ENCODE measurements at regions not wholly inside any gene's neighbourhood (a gene's known extent, or its start where the extent isn't known, plus 50 kb on each side); places are given as distances from the start of the nearest gene placed in this dataset.
A peak's percentile ranks its signal among the peaks of the same experiment; 100 is the strongest.
"Not testable (repeated sequence)": the region's sequence is repeated elsewhere in the genome, so short reads cannot be mapped to it uniquely, and the experiment has no call there.

- DNase-seq = no peak
Measured at GRCh38 chr3:117011687-117012250, 302.2 kb downstream of the TUSC7 start.

DNA sequence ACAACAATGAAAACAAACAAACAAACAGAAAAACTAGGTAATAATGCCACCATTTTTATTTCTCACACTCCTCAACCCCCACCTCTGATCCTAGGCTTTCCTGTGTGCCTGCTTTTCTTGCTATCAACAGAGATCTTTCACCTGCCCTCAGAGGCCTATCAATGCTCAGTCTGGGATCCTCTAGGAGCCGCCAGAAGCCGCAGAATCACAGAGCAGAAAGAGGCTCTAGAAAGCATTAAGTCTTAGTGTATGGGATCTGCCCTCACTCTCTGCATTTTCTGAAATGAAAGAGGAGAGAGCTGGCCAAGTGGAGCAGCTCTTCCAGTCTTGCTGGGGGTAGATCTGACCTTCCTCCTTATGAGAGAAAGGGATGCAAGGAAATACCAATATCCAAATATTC, 306.8 kb downstream of the TUSC7 start:
- no peak for DNase-seq

- DNase-seq = no peak
Measured at GRCh38 chr3:117017135-117017894, 307.7 kb downstream of the TUSC7 start.

DNA sequence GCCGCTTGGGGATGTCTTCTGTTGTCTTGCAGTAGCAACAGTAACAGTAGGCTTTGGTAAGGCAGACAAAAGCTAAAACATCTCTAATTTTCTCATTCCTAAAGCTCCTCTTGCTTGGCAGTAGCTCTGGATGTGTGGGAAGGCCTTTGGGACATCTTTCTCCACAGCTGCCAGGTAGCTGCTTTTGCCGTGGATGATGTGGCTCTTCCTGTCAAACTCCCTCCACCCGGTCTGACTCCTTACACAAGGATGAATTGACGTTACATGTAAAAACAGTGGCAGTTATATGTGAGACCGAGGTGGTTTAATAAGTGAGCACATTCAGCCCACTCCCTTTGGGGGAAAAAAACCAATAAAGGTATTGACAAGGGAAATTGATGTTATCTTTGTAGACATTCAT, 309.1 kb downstream of the TUSC7 start:
- DNase-seq = no peak

DNA sequence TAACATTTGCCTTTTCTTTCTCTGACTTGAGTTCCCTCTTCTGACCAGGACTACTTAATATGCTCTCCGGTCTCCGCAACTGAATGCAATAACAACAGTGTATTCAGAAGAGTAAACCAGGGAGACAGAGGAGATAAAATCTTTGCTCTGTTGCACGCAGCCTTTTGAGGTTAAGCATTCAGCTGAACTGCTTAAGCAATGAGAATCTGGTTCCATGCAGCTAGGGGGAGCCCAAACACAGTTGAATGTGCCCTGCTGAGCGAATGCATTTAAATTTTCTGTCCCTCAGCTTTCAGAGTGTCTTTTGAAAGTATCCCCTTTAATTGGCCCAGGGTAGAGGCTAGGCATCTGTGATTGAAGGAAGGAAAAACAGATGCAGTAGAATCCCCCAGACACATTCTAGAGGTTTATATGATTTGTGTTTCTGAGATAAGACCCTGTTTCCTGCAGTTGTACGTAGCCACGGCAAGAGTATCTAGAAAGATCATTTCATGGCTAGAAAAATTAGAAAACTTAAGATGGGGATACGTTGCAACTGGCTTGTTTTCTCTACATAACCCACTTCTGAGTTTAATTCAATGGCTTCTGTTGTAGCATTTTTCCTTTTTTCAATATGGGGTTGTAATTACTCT, 309.6 kb downstream of the TUSC7 start:
- DNase-seq = peak; percentile 71

DNA sequence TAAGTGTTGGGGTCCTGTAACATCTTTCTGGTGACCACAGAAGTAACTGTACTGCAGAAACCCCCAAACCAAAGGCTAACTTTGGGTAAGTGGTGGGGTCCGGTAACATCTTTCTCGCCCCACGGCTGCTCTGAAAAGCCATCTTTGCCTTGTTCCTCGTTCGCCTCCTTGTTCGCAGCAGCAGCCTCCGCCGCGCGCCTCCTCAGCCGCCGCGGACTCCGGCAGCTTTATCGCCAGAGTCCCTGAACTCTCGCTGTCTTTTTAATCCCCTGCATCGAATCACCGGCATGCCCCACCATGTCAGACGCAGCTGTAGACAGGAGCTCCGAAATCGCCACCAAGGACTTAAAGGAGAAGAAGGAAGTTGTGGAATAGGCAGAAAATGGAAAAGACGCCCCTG, 316.8 kb downstream of the TUSC7 start:
- DNase-seq = no peak

DNA sequence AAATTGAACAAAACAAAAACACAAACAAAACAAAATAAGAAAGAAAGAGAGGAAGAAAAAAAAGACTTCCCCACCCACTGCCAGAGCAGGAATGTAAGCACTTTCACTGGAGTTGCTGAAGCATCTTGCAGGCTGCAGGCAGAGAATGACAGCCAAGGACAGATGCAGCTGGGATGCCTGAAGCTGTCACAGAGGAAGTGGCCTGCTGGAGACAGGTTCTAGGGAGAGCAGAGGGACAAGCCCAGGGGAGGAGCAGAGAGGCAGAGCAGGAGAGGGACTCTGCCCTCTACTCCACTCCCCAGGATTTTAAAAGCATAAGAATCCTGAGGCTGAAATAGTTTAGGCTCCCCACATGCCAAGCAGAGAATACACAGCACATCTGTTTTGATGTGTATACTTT, 326.2 kb downstream of the TUSC7 start:
- DNase-seq = peak; percentile 25

DNA sequence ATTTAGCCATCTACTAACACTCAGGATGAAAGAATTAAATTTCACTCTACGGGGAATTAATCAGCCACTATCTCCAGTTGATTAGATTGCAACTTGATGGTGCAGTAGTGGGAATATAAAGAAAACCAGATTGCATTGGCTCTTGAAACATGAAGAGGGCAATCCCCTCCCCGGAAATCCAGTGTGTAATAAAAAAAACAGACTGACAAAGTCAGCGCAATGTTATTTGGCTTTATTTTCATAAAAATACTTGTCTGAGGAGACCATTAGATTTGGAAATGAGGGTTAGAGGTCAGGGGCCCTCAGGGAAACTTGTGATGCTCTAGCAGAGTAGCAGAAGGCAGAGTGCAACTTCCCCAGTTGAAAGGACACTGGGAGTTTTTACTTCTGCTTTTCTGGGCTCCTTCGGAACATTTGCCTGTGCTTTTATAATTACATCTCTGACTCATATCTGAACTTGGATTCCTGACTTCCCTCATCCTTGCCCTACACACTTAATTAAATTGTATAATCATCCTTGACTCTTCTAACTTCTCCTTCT, 326.8 kb downstream of the TUSC7 start:
- DNase-seq = no peak

GRCh38 chr3:117045143-117045542, 335.6 kb downstream of the TUSC7 start:
- no peak for DNase-seq

DNA sequence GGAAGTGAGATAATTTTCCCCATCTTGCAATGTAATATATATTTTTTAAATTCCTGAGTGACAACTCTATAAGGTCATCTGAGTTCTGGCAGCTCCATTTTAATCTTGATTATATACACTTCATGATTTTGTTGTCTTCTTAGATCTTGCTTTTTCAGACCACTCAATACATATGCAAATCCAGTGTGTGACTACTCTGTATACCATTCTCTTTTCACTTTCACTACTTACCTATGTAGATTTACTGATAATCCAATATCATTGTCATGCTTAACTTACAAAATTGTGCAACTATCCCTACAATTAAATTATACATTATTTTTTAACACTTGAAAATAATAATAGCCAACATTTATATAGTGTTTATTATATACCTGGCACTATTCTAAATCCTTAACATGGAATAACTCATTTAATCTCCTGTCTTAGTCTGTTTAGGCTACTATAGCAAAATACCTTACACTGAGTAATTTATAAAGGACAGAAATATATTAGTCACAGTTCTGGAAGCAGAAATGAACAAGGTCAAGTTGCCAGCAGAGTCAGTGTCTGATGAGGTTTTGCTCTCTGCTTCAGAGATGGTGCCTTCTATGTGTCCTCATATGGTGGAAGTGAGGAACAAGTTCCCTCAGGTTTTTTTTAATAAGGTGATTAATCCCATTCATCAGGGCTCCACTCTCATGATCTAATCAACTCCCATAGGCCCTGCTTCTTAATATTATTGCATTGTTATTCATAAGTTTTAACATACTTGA, 338.5 kb downstream of the TUSC7 start:
- DNase-seq = no peak

- DNase-seq = no peak
Measured at GRCh38 chr3:117052395-117052794, 342.8 kb downstream of the TUSC7 start.

DNA sequence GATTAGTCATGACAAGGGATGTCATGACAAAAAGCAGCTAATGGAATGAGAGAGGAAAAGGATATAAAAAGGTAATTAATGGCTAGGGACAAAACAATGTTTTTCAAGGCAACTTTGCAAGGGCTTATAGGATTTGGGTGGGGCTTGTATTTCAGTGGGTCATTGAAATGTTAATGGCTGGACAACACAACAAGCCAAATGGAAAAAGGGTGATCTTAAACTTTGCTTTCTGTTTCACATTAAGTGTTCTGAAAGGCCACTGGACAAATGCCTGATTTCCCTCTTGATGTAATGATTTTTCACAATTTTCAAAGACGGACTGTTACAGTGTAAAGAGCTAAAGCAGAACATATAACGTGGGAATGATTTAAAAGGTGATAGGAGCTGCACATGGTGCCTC, 345.0 kb downstream of the TUSC7 start:
- no peak for DNase-seq

- DNase-seq = not testable (repeated sequence)
Measured at GRCh38 chr3:117056946-117057345, 347.4 kb downstream of the TUSC7 start.

DNA sequence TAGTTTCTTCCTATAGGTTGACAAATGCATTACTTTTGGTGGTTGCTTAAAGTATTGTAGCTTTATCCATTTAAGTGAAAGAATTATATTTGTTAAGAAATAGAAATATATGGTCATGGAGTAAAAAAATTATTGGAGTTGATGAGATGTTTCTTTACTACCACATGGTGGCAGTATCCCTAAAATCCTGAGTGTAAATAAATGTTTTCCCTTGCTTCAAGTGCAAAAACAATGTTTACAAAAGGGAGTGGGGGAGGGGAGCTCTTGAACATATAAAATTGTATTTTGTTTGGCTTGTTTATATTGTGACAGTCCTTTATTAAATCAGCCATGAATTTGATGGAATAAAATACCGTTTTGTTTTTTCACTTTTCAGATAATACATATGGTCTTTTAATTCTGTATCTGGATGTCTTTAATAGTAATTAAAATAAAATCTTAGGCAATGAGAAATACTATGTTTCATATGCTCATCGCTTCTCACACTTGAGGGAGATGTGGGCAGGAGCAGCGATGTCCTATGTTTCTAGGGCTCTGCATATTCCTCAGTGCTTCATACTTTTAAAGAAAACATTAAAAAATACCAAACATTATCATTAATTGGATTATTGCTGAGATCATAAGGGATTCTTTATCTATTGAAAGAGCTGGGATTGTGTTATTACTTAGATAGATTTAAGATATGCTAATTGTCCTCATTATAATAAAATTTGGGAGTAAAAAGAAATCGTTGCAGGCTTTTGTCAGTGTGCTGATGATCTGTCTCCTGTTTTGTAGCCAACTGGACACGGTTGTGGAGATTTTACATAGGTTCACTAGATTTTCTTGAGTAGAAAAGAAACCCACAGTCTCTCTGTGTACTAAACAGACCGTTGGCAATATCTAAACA, 349.7 kb downstream of the TUSC7 start:
- peak; percentile 17 for DNase-seq

GRCh38 chr3:117059956-117060270, 350.3 kb downstream of the TUSC7 start:
- DNase-seq = no peak

DNA sequence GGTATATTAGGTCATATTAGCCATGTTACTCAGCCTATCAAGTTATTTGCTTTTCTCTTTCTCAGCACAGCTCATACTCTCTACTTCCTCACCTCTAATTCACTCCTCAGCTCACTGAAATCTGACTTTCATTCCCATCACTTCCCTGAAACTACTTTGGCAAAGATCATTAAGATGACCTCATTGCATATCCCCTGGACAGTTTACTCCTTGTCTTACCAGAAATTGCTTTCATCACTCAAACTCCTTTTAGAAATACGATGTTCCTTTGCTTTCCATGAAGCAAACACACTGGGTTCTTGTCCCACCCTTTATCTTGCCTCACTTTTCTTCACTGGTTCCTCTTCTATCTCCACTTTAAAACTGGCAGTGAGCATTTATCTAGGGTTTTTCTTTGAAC, 354.4 kb downstream of the TUSC7 start:
- DNase-seq = no peak

- no peak for DNase-seq
Measured at GRCh38 chr3:117068301-117068700, 358.7 kb downstream of the TUSC7 start.

GRCh38 chr3:117074826-117075225, 365.2 kb downstream of the TUSC7 start:
- no peak for DNase-seq

- no peak for DNase-seq
Measured at GRCh38 chr3:117079997-117080396, 370.4 kb downstream of the TUSC7 start.

DNA sequence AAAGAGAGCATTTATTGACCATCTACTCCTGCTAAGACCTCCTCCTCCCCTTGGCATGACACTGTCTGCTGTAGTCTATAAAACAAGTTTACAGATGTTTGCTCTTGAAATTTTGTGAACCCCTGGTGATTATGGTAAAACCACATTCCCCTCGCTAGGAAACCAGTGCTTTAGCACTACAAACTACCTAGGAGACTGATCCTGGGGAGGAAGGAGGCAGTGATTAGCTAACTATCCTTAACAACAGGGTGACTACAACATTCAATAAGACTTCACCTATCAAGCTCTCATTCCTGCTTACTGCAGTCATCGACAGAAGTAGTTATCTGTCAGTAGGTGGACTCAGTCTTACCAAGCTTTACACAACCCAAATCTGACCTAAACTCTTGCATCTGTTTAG, 371.3 kb downstream of the TUSC7 start:
- DNase-seq = no peak

DNA sequence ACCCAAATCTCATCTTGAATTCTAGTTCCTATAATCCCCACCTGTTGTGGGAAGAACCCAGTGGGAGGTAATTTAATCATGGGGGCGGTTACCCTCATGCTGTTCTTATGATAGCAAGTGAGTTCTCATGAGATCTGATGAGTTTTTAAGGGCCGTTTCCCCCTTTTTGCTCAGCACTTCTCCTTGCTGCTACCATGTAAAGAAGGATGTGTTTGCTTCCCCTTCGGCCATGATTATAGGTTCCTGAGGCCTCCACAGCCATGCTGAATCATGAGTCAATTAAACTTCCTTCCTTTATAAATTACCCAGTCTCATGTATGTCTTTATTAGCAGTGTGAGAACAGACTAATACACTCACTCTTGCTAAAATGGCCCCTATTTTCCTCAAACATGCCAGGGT, 374.7 kb downstream of the TUSC7 start:
- no peak for DNase-seq

- no peak for DNase-seq
Measured at GRCh38 chr3:117084739-117085270, 375.2 kb downstream of the TUSC7 start.
